HCT116 (cell line): ENCODE measurements at regions not wholly inside any gene's neighbourhood (a gene's known extent, or its start where the extent isn't known, plus 50 kb on each side); places are given as distances from the start of the nearest gene placed in this dataset.
"Not testable (repeated sequence)": the region's sequence is repeated elsewhere in the genome, so short reads cannot be mapped to it uniquely, and the experiment has no call there.

Source experiments
- ATAC-seq: fragments of 200-7000 bp; cut with Tn5 transposase; 2 replicates; pipeline ENCODE4 v1.9.1; 2020; ENCODE audit warnings: mild to moderate bottlenecking, moderate library complexity
- BruUV-seq: library from RNA; stranded (reverse); fragments of 400-500 nt; replicated peaks from 2 replicates; lab custom pipeline; 2021; lab: Mats Ljungman, UMichigan
- CTCF ChIA-PET: fragments of 300-600 bp; sonication (Branson Sonifier 250); formaldehyde crosslinking; loops from one replicate; lab custom pipeline; 2021; ENCODE audit warnings: antibody characterized with exemption; lab: Charles Lee
- POLR2A ChIA-PET: fragments of 300-600, 350-600 bp; sonication (Branson Sonifier 250); formaldehyde crosslinking; loops from one replicate; lab custom pipeline; 2021; ENCODE audit warnings: antibody characterized with exemption; lab: Charles Lee
- RAD21 ChIA-PET, 2 experiments: fragments of 300-600 bp; sonication (Branson Sonifier 250); formaldehyde crosslinking; loops; one replicate each; lab custom pipeline; 2023; ENCODE audit warnings: low total read pairs in 2 of 2; ENCODE audit not compliant: uncharacterized antibody in 2 of 2, unreplicated experiment in 2 of 2, low non-redundant PET in 1 of 2; lab: Charles Lee
- DNase-seq: peaks from one replicate; pipeline ENCODE4 v3.0.0-alpha.2; 2010; ENCODE audit warnings: low read depth, low spot score
- H2AFZ ChIP-seq: fragments of 200-600 bp; shearing (Covaris generic), sonication (generic); 2 replicates; pipeline ENCODE4 v1.6.1; 2017; ENCODE audit warnings: low read depth, mixed run types, mixed read lengths, antibody characterized with exemption, low read length; ENCODE audit not compliant: poor library complexity, severe bottlenecking
- H3K27ac ChIP-seq: 2 replicates; pipeline ENCODE4 v1.5.1; 2012; ENCODE audit warnings: low read depth, low read length
- H3K27me3 ChIP-seq: fragments of 200-600 bp; sonication (generic); 2 replicates; pipeline ENCODE4 v1.6.1; 2016; ENCODE audit warnings: mixed run types, low read length, mixed read lengths; ENCODE audit not compliant: insufficient read depth
- H3K36me3 ChIP-seq, 2 experiments: fragments of 200-500 bp in 1 of 2; fragments of 200-600 bp in 1 of 2; sonication (Bioruptor generic) in 1 of 2; sonication (generic) in 1 of 2; 2 replicates each; pipeline versions ENCODE4 v1.5.1 to v1.6.1; 2014 to 2016; ENCODE audit warnings: low read length in 2 of 2, inconsistent platforms in 1 of 2, mixed read lengths in 1 of 2, mixed run types in 1 of 2; ENCODE audit not compliant: insufficient read depth in 2 of 2, control insufficient read depth in 1 of 2
- H3K4me1 ChIP-seq, 2 experiments: fragments of 200-600 bp in 1 of 2; sonication (generic) in 1 of 2; 2 replicates each; pipeline versions ENCODE4 v1.5.1 to v1.6.1; 2012 to 2017; ENCODE audit warnings: low read length in 2 of 2, inconsistent platforms in 1 of 2, mild to moderate bottlenecking in 1 of 2, mixed read lengths in 1 of 2, mixed run types in 1 of 2, moderate library complexity in 1 of 2; ENCODE audit not compliant: insufficient read depth in 2 of 2, control insufficient read depth in 1 of 2
- H3K4me2 ChIP-seq: fragments of 200-600 bp; sonication (generic); 2 replicates; pipeline ENCODE4 v1.6.1; 2017; ENCODE audit warnings: mixed run types, low read length, mixed read lengths
- H3K4me3 ChIP-seq, 2 experiments: fragments of 200-600 bp in 1 of 2; sonication (generic) in 1 of 2; replicated peaks in 1 of 2; 2 replicates each; pipeline ENCODE4 v1.5.1; 2011 to 2016; ENCODE audit warnings: low read length in 2 of 2, control low read depth in 1 of 2, low read depth in 1 of 2, mild to moderate bottlenecking in 1 of 2, mixed read lengths in 1 of 2, mixed run types in 1 of 2
- H3K79me2 ChIP-seq: fragments of 200-600 bp; sonication (generic); 2 replicates; pipeline ENCODE4 v1.6.1; 2017; ENCODE audit warnings: mild to moderate bottlenecking, mixed run types, low read length, moderate library complexity, mixed read lengths; ENCODE audit not compliant: insufficient read depth
- H3K9ac ChIP-seq: fragments of 200-600 bp; sonication (generic); 2 replicates; pipeline ENCODE4 v1.6.1; 2016; ENCODE audit warnings: low read length, mixed read lengths
- H3K9me2 ChIP-seq: fragments of 200-600 bp; sonication (generic), shearing (Covaris generic); 2 replicates; pipeline ENCODE4 v1.6.1; 2017; ENCODE audit warnings: mixed run types, mild to moderate bottlenecking, moderate library complexity; ENCODE audit not compliant: insufficient read depth
- H3K9me3 ChIP-seq, 2 experiments: fragments of 200-500 bp in 1 of 2; fragments of 200-600 bp in 1 of 2; sonication (Bioruptor generic) in 1 of 2; sonication (generic) in 1 of 2; 2 replicates each; pipeline ENCODE4 v1.6.1; 2014 to 2017; ENCODE audit warnings: low read length in 2 of 2, mixed read lengths in 2 of 2, inconsistent platforms in 1 of 2, low read depth in 1 of 2, mild to moderate bottlenecking in 1 of 2, mixed run types in 1 of 2, moderate library complexity in 1 of 2; ENCODE audit not compliant: control insufficient read depth in 1 of 2, insufficient read depth in 1 of 2
- H4K20me1 ChIP-seq: fragments of 200-600 bp; sonication (generic), shearing (Covaris generic); 2 replicates; pipeline ENCODE4 v1.6.1; 2017; ENCODE audit warnings: mixed run types, mild to moderate bottlenecking, moderate library complexity; ENCODE audit not compliant: insufficient read depth
- RAD21 ChIP-seq: IDR thresholded peaks from 2 replicates; pipeline ENCODE4 v1.6.1; 2012; ENCODE audit warnings: low read depth, mild to moderate bottlenecking
- intact Hi-C: fragments of 100-400 bp; cut with micrococcal nuclease; formaldehyde crosslinking; loops from 2 replicates; pipeline ENCODE4 v1.10.0; 2022

GRCh38 chr16:31988595-31989581 lies 115.3 kb downstream of the ZNF267 start:
- intact Hi-C loops = not testable (repeated sequence)
- TF ChIP-seq RAD21 = 0 out of 2 replicates have a peak, but pooled peaks have one; percentile 3
- TF ChIP-seq, all 23 proteins: peak for 1; not testable (repeated sequence) for 22
- POLR2A ChIA-PET, H3K9ac ChIP-seq, H3K9me3 ChIP-seq, DNase-seq, H3K79me2 ChIP-seq, H3K27ac ChIP-seq, H3K9me2 ChIP-seq, H3K36me3 ChIP-seq, CTCF ChIA-PET, H3K4me2 ChIP-seq, H4K20me1 ChIP-seq, H2AFZ ChIP-seq, H3K4me1 ChIP-seq, H3K27me3 ChIP-seq, H3K4me3 ChIP-seq, BruUV-seq, RAD21 ChIA-PET: not testable (repeated sequence)
- ATAC-seq = peak; percentile 77

- BruUV-seq, DNase-seq, H3K27me3 ChIP-seq, H3K4me3 ChIP-seq, H3K27ac ChIP-seq, H3K9ac ChIP-seq, H4K20me1 ChIP-seq, RAD21 ChIA-PET, intact Hi-C loops, ATAC-seq, H3K36me3 ChIP-seq, H3K9me3 ChIP-seq, H3K4me2 ChIP-seq, CTCF ChIA-PET, H3K4me1 ChIP-seq, H3K9me2 ChIP-seq, POLR2A ChIA-PET, H3K79me2 ChIP-seq, H2AFZ ChIP-seq: not testable (repeated sequence)
Observed at GRCh38 chr16:31990261-31990660, 116.7 kb downstream of the ZNF267 start.

GRCh38 chr16:31990980-31991379 lies 117.4 kb downstream of the ZNF267 start:
- H3K9me2 ChIP-seq, H3K36me3 ChIP-seq, DNase-seq, RAD21 ChIA-PET, intact Hi-C loops, H3K27me3 ChIP-seq, H3K9me3 ChIP-seq, H3K4me2 ChIP-seq, H4K20me1 ChIP-seq, H3K4me3 ChIP-seq, CTCF ChIA-PET, H2AFZ ChIP-seq, H3K4me1 ChIP-seq, H3K79me2 ChIP-seq, ATAC-seq, BruUV-seq, H3K9ac ChIP-seq, H3K27ac ChIP-seq, POLR2A ChIA-PET: not testable (repeated sequence)
